AG09309 (cell line): ENCODE measurements at regions not wholly inside any gene's neighbourhood (a gene's known extent, or its start where the extent isn't known, plus 50 kb on each side); places are given as distances from the start of the nearest gene placed in this dataset.

Experiments used
- DNase-seq: peaks from one replicate; pipeline ENCODE4 v3.0.0-alpha.2; 2010; ENCODE audit warnings: low read depth
- H3K4me3 ChIP-seq: 2 replicates; pipeline ENCODE4 v1.5.1; 2011; ENCODE audit warnings: mild to moderate bottlenecking, low read depth, low read length, moderate library complexity; ENCODE audit not compliant: control insufficient read depth
- TF ChIP-seq, protein P1 (sequence below): IDR thresholded peaks from 2 replicates; pipeline ENCODE4 v1.5.1; 2011; ENCODE audit warnings: mild to moderate bottlenecking, low read depth, low read length, inconsistent platforms; ENCODE audit not compliant: insufficient read depth, control insufficient read depth; ENCODE audit errors: missing control alignments

DNA sequence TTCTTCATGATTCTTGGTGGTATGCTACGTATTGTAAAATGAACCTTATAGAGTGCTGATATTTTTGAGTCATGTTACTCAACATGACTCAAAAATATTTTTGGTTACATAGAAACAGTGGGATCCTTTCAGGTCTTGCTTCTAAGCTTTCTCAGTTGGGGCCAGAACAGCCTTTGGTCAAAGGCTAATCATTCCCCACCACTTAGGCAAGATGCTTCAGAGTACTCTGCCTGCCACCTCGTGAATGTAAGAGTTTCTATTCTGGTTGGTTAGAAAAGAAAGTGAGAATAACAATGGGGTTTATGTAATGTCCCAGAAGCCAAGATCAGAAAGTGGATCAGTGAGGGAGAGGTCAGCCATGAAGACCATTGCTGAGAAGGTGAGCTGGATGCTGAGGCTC is 327.8 kb downstream of the TCERG1L start:
- H3K4me3 ChIP-seq = no peak overlapping the region
- TF ChIP-seq, protein P1, sequence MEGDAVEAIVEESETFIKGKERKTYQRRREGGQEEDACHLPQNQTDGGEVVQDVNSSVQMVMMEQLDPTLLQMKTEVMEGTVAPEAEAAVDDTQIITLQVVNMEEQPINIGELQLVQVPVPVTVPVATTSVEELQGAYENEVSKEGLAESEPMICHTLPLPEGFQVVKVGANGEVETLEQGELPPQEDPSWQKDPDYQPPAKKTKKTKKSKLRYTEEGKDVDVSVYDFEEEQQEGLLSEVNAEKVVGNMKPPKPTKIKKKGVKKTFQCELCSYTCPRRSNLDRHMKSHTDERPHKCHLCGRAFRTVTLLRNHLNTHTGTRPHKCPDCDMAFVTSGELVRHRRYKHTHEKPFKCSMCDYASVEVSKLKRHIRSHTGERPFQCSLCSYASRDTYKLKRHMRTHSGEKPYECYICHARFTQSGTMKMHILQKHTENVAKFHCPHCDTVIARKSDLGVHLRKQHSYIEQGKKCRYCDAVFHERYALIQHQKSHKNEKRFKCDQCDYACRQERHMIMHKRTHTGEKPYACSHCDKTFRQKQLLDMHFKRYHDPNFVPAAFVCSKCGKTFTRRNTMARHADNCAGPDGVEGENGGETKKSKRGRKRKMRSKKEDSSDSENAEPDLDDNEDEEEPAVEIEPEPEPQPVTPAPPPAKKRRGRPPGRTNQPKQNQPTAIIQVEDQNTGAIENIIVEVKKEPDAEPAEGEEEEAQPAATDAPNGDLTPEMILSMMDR = no peak
- no peak for DNase-seq

- TF ChIP-seq, protein P1 = no peak
- H3K4me3 ChIP-seq = no peak overlapping the region
- no peak for DNase-seq
Measured at GRCh38 chr10:130984686-130985085, 326.8 kb downstream of the TCERG1L start.

DNA sequence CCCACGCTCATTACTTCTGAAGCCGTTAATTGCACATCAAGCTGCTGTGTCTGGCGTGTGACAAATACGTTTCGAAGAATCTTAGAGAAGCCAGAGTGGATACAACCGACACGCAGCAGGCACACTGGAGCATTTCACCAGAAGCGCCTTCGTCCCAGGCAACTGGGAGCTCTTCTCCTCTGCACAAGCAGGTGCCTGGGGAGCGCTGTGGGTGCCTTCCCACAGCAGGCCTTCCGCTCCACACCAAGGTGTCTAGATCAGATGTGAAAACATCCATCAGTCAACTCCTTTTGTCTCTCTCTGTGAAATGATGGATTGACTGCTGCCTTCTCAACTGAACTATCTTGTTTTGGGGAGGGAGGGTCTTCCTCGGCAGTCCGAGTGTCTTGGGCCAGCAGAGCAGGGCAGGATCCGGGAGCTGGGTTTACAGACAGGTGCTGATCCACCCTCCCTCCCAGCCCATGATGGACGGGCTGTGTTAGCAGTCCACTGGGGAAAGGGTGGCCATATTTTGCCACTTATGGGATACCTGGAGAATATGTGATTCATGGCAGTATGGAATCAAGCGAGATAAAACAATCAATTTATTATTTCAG is 326.3 kb downstream of the TCERG1L start:
- H3K4me3 ChIP-seq = no peak overlapping the region
- DNase-seq = no peak
- TF ChIP-seq, protein P1 = no peak

- TF ChIP-seq, protein P1 = no peak
- no peak for DNase-seq
- H3K4me3 ChIP-seq = no peak overlapping the region
Measured at GRCh38 chr10:130986846-130987245, 324.7 kb downstream of the TCERG1L start.

- H3K4me3 ChIP-seq = no peak overlapping the region
- no peak for DNase-seq
- TF ChIP-seq, protein P1 = no peak
Measured at GRCh38 chr10:130987401-130987800, 324.1 kb downstream of the TCERG1L start.

GRCh38 chr10:130989670-130990232 is 321.8 kb downstream of the TCERG1L start:
- no peak overlapping the region for H3K4me3 ChIP-seq
- TF ChIP-seq, protein P1 = no peak
- DNase-seq = no peak

GRCh38 chr10:130990486-130990885 is 321.0 kb downstream of the TCERG1L start:
- TF ChIP-seq, protein P1 = no peak
- DNase-seq = no peak
- H3K4me3 ChIP-seq = no peak overlapping the region
